PC-3 (cell line): ENCODE measurements at regions not wholly inside any gene's neighbourhood (a gene's known extent, or its start where the extent isn't known, plus 50 kb on each side); places are given as distances from the start of the nearest gene placed in this dataset.

Experiments used
- CTCF ChIP-seq: fragments of 300-600 bp; sonication (generic); conservative IDR thresholded peaks from 2 replicates; pipeline ENCODE4 v1.5.1; 2017; ENCODE audit warnings: antibody characterized with exemption, low read depth, mild to moderate bottlenecking, low read length
- EZH2 ChIP-seq: fragments of 300-600 bp; sonication (generic); IDR thresholded peaks from one replicate; pipeline ENCODE4 v1.6.1; 2017; ENCODE audit warnings: antibody characterized with exemption, mild to moderate bottlenecking, low read length; ENCODE audit not compliant: unreplicated experiment
- EZH2phosphoT487 ChIP-seq: fragments of 300-600 bp; sonication (generic); IDR thresholded peaks from 2 replicates; pipeline ENCODE4 v1.6.1; 2018; ENCODE audit warnings: mild to moderate bottlenecking, antibody characterized with exemption, low read length, borderline replicate concordance

- TF ChIP-seq CTCF (peak; percentile 42; the same call in 1 of the 2 replicates), EZH2phosphoT487 (no peak), EZH2 (no peak)
Observed at GRCh38 chr7:142481548-142481947, 223.7 kb upstream of the PRSS58 start.
